Activated naive CD4-positive, alpha-beta T cell treated with anti-CD3 and anti-CD28 coated beads, Interleukin-2, amount 50 U/mL, for 16 hours (primary cell): ENCODE measurements at regions not wholly inside any gene's neighbourhood (a gene's known extent, or its start where the extent isn't known, plus 50 kb on each side); places are given as distances from the start of the nearest gene placed in this dataset.
"Not testable (repeated sequence)": the region's sequence is repeated elsewhere in the genome, so short reads cannot be mapped to it uniquely, and the experiment has no call there.

Experiments
- DNase-seq: peaks from one replicate; pipeline ENCODE4 v3.0.0-alpha.2; 2020

DNA sequence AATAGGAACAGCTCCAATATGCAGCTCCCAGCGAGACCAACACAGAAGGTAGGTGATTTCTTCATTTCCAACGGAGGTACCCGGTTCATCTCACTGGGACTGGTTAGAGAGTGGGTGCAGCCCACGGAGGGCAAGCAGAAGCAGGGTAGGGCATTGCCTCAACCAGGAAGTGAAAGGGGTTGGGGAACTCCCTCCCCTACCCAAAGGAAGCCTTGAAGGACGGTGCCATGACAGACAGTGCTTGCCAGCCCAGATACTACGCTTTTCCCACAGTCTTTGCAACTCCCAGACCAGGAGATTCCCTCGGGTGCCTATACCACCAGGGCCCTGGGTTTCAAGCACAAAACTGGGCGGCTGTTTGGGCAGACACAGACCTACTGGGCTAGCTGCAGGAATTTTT, 576.9 kb upstream of the NECTIN3 start:
- DNase-seq: no peak

- DNase-seq: no peak
These were observed 576.3 kb upstream of the NECTIN3 start for GRCh38 chr3:110495201-110495927.

DNA sequence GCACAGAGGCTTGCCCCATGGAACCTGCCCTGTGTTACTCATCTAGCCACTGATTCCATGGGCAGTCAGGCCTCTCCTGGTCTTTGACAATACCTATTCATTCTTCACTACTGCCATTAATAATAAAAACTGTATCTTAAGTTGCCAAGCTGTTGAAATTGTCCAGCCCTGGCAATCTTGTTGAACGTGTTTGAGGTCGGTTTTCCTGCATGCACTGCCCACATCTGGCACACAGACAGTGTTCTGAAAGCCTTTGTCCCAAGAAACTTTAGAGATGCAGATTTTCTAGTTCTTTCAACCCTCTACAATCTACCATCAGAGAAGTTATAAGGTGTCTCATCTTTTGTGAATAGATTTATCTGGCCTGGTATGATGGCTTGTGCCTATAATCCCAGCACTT, 567.2 kb upstream of the NECTIN3 start:
- DNase-seq: no peak

DNA sequence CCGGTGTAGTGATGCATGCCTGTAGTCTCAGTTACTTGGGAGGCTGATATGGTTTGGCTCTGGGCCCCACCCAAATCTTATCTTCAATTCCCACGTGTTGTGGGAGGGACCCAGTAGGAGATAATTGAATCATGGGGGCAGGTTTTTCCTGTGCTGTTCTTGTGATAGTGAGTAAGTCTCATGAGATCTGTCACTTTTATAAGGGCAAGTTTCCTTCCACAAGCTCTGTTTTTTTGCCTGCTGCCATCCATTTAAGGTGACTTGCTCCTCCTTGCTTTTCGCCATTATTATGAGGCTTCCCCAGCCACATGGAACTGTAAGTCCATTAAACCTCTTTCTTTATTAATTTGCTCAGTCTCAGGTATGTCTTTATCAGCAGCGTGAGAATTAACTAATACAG, 566.7 kb upstream of the NECTIN3 start:
- DNase-seq: no peak

- DNase-seq: no peak
These were observed 564.7 kb upstream of the NECTIN3 start for GRCh38 chr3:110506890-110507289.

GRCh38 chr3:110507570-110507969, 564.0 kb upstream of the NECTIN3 start:
- not testable (repeated sequence) for DNase-seq

GRCh38 chr3:110512961-110513360, 558.7 kb upstream of the NECTIN3 start:
- DNase-seq: no peak

GRCh38 chr3:110518031-110518430, 553.6 kb upstream of the NECTIN3 start:
- DNase-seq: no peak

DNA sequence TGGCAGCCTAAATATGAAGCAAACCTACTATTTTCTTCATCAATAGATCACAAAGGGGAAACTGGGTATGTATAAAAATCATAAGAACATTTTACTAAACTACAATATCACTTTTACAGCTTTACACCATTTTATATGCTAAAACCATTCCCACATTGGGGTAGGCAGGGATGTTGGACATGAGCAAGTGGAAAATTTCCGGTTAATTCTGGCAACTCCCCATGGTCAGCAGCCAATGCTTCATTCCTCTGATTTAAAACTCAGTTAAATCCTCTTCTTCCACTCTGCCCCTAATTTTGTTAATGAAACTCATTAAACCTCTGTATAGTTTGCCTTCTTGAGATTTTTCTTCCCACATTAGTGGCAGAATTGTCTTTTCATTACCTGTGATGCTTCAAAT, 552.5 kb upstream of the NECTIN3 start:
- no peak for DNase-seq

DNA sequence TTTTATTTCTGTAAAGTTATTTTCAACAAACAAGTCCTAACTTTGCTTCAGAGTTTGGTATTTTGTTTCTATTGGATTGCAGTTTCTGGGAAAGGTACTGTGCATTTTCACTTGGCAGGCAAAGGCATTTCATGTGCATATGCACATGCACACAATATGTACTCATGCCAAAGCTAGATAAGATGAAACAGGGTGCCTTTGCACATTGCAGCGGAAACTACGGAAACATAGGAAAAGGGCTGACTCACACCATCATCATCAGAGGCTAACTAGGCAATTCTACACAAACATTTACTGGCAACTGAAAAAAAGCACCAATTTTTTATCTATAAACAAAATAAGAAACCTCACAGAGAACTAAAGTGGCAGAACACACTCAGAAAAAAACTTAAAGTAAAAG, 550.6 kb upstream of the NECTIN3 start:
- DNase-seq: no peak

DNA sequence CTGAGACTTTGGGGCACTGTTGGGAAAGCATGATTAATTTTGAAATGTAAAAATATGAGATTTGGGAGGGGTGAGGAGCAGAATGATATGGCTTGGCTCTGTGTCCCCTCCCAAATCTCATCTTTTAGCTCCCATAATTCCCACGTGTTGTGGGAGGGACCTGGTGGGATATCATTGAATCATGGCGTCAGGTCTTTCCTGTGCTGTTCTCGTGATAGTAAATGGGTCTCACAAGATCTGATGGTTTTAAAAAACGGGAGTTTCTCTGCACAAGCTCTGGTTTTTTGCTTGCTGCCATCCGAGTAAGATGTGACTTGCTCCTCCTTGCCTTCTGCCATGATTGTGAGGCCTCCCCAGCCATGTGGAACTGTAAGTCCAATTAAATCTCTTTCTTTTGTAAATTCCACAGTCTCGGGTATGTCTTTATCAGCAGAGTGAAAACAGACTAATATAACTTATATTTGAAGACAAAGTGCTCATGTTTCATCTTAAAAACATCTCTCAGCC, 546.0 kb upstream of the NECTIN3 start:
- DNase-seq: not testable (repeated sequence)

DNA sequence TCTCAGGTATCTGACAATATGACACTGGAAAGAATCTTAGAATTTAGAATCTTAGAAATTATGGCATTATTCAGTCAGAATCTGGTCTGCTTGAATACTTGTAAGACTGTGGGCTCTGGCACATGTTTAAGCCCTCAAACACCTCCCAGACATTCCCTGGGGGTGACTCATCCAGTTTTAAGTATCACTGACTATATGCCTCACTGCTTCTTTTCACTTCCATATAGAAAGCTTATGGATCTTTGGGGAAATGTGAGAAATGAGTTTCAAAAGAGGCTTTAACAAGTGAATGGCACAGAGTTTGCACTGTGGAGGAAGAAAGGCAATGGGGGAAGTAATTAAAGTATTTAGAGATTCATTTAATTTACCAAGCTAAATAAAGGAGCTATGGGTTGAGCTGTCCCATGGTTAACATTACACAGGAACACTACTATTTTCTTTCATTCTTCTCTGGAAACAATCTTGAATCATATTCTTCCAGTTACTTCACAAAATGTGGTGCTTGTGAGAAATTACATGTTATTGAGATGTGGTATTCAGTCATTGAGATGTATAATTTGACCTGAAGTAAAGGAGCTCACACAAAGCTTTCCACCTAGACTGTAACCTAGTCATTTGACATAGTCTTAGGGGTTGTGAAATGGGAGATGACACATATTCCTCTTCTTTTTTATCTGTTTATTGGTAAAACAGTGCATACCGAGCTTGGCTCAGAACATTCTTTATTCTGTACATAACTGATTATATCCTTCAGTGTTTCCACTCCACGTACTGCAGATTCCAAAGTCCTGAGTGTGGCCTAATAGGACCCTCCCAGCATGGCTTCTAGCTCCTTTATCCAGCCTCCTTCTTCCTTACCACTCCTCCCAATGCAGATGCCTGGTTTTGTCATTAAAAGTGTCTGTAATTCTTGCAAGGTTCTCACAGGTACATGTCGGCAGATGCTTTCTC, 544.6 kb upstream of the NECTIN3 start:
- DNase-seq: no peak

DNA sequence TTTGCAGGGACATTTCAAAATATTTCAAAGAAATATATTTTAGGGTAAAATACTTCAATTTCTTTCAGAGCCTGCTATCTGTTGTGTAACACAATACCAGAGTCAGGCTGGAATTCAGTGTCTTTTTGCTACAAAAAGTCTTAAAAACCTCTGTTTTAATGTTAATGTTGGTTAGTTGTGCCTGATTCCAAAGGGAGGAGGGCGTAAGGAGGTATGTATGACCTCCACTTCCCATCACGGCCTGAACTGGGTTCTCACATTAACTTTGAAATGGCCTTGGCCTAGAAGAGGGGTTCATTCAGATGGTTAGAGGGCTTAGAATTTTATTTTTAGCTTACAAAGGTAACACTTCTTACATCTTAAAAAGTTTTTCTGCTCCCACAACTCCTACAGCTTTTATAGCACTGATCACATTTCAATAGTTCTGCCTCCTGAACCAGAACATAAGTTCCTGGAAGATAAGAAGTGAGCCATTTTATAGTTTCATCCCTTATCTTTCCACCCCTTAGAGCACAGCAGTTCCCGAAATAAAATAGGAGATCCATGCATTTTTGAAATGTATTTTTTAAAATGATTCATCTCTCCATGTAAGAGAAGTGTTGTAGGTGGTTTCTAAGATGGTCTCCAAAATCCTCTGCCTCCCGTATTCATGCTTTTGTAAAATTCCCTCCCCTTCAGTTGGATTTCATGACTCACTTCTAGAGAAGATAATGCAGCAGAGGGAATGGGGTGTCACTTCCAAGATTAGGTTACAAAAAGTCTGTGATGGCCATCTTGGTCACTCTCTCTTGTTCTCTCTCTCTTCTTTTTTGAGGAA, 543.1 kb upstream of the NECTIN3 start:
- DNase-seq: no peak

- no peak for DNase-seq
These were observed 540.7 kb upstream of the NECTIN3 start for GRCh38 chr3:110530902-110531301.

DNA sequence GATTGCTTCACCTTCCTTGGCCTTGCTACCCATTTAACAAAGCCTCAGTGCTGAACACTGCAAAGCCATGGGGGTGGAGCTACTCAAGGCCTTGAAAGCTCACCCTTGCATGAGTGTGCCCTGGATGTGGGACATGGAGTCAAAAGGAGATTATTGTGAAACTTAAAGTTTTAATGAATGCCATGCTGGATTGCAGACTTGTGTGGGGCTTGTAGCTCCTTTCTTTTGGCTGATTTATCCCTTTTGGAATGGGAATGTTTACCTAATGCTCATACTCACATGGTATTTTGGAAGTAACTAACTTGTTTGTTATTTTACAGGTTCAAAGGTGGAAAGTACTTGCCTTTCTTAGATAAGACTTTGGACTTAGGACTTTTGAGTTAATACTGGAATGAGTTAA, 538.5 kb upstream of the NECTIN3 start:
- DNase-seq: no peak

GRCh38 chr3:110542552-110543150, 529.0 kb upstream of the NECTIN3 start:
- no peak for DNase-seq

- no peak for DNase-seq
These were observed 526.9 kb upstream of the NECTIN3 start for GRCh38 chr3:110544730-110545129.

DNA sequence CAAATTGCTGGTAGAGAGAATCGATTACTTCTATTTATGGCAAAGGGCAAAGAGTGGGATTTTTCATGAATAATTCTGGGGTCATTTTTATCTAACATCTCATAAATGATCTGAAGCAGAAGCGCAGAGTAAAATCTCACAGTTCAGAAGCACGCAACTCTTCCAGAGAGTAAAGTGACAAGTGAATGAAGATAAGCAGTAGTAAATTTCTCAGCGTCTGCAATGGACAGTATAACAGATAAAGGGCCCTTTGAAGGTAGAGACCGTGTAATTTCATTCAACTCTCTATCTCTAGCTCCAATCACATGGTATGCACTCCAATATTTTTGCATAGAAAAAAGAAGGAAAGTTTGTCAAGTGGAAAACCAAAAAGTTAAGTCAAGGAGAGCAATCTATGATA, 521.1 kb upstream of the NECTIN3 start:
- no peak for DNase-seq

- no peak for DNase-seq
These were observed 509.0 kb upstream of the NECTIN3 start for GRCh38 chr3:110562621-110563020.

DNA sequence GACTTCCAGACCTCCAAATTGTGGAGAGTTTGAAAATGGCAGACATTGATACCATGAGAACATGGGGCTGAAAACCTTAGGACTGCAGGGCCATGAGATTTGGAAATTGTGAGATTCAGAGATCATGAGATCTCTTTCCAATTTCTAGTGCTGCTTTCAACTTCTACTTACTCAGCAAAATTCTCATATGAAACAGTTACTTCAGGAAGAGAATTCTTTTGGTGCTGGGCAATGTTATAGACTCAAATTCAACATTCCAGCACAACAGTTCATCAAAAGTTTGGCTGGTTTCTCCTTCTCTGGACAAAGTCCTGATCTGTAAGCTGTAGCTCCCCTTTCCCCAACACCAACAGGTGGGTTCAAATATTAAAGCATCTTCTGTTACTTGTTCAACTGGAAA, 506.9 kb upstream of the NECTIN3 start:
- DNase-seq: no peak

DNA sequence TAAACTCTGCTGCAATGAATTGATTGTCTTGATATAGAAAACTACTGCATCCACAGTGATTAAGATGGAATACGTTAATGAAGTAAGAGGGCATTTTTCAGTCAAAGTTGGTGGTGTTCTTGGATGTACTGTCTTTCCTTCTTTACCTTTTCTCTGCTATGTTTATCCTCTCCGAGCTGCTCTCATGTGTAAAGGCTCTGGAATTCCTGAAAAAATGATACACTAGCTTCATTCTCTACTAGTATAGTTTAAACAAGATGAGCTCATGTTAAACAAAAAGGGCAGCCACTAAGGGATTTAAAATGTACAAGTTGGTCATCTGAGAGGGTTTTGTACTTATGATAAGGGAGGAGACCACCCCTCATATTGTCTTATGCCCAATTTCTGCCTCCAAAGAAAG, 504.6 kb upstream of the NECTIN3 start:
- DNase-seq: no peak

- DNase-seq: no peak
These were observed 503.4 kb upstream of the NECTIN3 start for GRCh38 chr3:110568246-110568645.

- no peak for DNase-seq
These were observed 502.5 kb upstream of the NECTIN3 start for GRCh38 chr3:110569073-110569472.
